B cell (primary cell): ENCODE measurements at regions not wholly inside any gene's neighbourhood (a gene's known extent, or its start where the extent isn't known, plus 50 kb on each side); places are given as distances from the start of the nearest gene placed in this dataset.

Experiments
- ATAC-seq: fragments of 200-7000 bp; cut with Tn5 transposase; one replicate; pipeline ENCODE4 v1.10.0; 2021; ENCODE audit warnings: low read depth, mild to moderate bottlenecking, moderate number of reproducible peaks, moderate library complexity
- CTCF ChIA-PET: fragments of 350-600 bp; sonication (Branson Sonifier 250); formaldehyde crosslinking; loops from one replicate; lab custom pipeline; 2021; ENCODE audit warnings: antibody characterized with exemption, inconsistent platforms; lab: Charles Lee
- POLR2A ChIA-PET: fragments of 350-600 bp; sonication (Branson Sonifier 250); formaldehyde crosslinking; loops from one replicate; lab custom pipeline; 2021; ENCODE audit warnings: antibody characterized with exemption; lab: Charles Lee
- DNase-seq: peaks from one replicate; pipeline ENCODE4 v3.0.0; 2013
- H2AFZ ChIP-seq: 2 replicates; pipeline ENCODE4 v1.6.1; 2012; ENCODE audit warnings: mild to moderate bottlenecking, low read depth, low read length; ENCODE audit not compliant: insufficient read depth, poor library complexity, severe bottlenecking
- H3K27ac ChIP-seq, 2 donors: 1 replicate in 1 of 2; 2 replicates in 1 of 2; pipeline ENCODE4 v1.5.1; 2012 to 2013; ENCODE audit warnings: low read length in 2 of 2, mild to moderate bottlenecking in 2 of 2, moderate library complexity in 1 of 2
- H3K27me3 ChIP-seq, 4 experiments: fragments of 200-600 bp in 1 of 4; sonication (generic) in 1 of 4; replicated peaks in 1 of 4; 1 replicate in 2 of 4; 2 replicates in 2 of 4; pipeline versions ENCODE4 v1.6.1 to v1.7.0; 2013 to 2016; ENCODE audit warnings: low read length in 3 of 4, mild to moderate bottlenecking in 2 of 4, mixed read lengths in 1 of 4, moderate library complexity in 1 of 4; ENCODE audit not compliant: insufficient read depth in 4 of 4, control insufficient read depth in 3 of 4; ENCODE audit errors: control extremely low read depth in 1 of 4
- H3K36me3 ChIP-seq, 2 experiments: replicated peaks in 1 of 2; 1 replicate in 1 of 2; 2 replicates in 1 of 2; pipeline versions ENCODE4 v1.6.1 to v1.7.1; 2013; ENCODE audit warnings: low read length in 1 of 2; ENCODE audit not compliant: insufficient read depth in 2 of 2, control insufficient read depth in 1 of 2; ENCODE audit errors: control extremely low read depth in 1 of 2, extremely low read depth in 1 of 2
- H3K4me1 ChIP-seq, 2 donors: fragments of 200-600 bp in 1 of 2; sonication (generic) in 1 of 2; 1 replicate in 1 of 2; 2 replicates in 1 of 2; pipeline versions ENCODE4 v1.5.1 to v1.6.1; 2013 to 2017; ENCODE audit warnings: low read length in 2 of 2; ENCODE audit not compliant: control insufficient read depth in 2 of 2, insufficient read depth in 2 of 2
- H3K4me2 ChIP-seq: replicated peaks from 2 replicates; pipeline ENCODE3; 2012; ENCODE audit warnings: mild to moderate bottlenecking, low read depth, low read length; ENCODE audit not compliant: poor library complexity, severe bottlenecking
- H3K4me3 ChIP-seq, 5 experiments: fragments of 200-600 bp in 1 of 5; sonication (generic) in 1 of 5; 1 replicate in 3 of 5; 2 replicates in 2 of 5; pipeline versions ENCODE4 v1.5.1 to v1.7.0; 2011 to 2016; ENCODE audit warnings: low read length in 4 of 5, mild to moderate bottlenecking in 4 of 5, low read depth in 2 of 5, control low read depth in 1 of 5, moderate library complexity in 1 of 5; ENCODE audit not compliant: insufficient read depth in 1 of 5; ENCODE audit errors: control extremely low read depth in 1 of 5, extremely low read depth in 1 of 5
- H3K79me2 ChIP-seq: fragments of 200-600 bp; sonication (generic); one replicate; pipeline ENCODE4 v1.6.0; 2016; ENCODE audit warnings: low read length; ENCODE audit not compliant: control insufficient read depth, insufficient read depth
- H3K9ac ChIP-seq: fragments of 200-600 bp; sonication (generic); 2 replicates; pipeline ENCODE4 v1.6.1; 2017; ENCODE audit warnings: mild to moderate bottlenecking, low read length, moderate library complexity
- H3K9me3 ChIP-seq, 3 donors: one replicate each; pipeline versions ENCODE4 v1.6.1 to v1.7.1; 2013; ENCODE audit warnings: low read length in 2 of 3; ENCODE audit not compliant: control insufficient read depth in 2 of 3, insufficient read depth in 1 of 3; ENCODE audit errors: control extremely low read depth in 1 of 3
- H4K20me1 ChIP-seq: 2 replicates; pipeline ENCODE4 v1.6.0; 2012; ENCODE audit warnings: mild to moderate bottlenecking, low read length; ENCODE audit not compliant: insufficient read depth, control insufficient read depth, poor library complexity, severe bottlenecking
- H3K27ac Mint-ChIP-seq: one replicate; pipeline ENCODE4 v1.8.0; 2021; ENCODE audit warnings: mixed read lengths
- H3K27me3 Mint-ChIP-seq: one replicate; pipeline ENCODE4 v1.8.0; 2021; ENCODE audit warnings: mixed read lengths
- H3K4me1 Mint-ChIP-seq: one replicate; pipeline ENCODE4 v1.8.0; 2021; ENCODE audit warnings: mixed read lengths
- H3K4me3 Mint-ChIP-seq: one replicate; pipeline ENCODE4 v1.8.0; 2021; ENCODE audit warnings: mixed read lengths
- H3K9me3 Mint-ChIP-seq: one replicate; pipeline ENCODE4 v1.8.0; 2022; ENCODE audit warnings: mixed read lengths; ENCODE audit not compliant: insufficient read depth
- EZH2 ChIP-seq: IDR thresholded peaks from 2 replicates; pipeline ENCODE4 v1.6.1; 2012; ENCODE audit warnings: borderline replicate concordance, low read depth, mild to moderate bottlenecking, moderate library complexity, low read length; ENCODE audit not compliant: insufficient read depth, poor library complexity, severe bottlenecking
- WGBS: methylation state at CpG from one replicate; pipeline ENCODE4 v1.1.5; 2013; ENCODE audit warnings: missing lambda C conversion rate; ENCODE audit not compliant: insufficient coverage; 5-methylcytosine and 5-hydroxymethylcytosine counted together
- intact Hi-C: fragments of 100-400 bp; cut with micrococcal nuclease; formaldehyde crosslinking; loops from one replicate; pipeline ENCODE4 v1.10.0; 2022
- TF ChIP-seq, protein P1 (sequence below): fragments of 200-600 bp; IDR thresholded peaks from one replicate; pipeline ENCODE4 v1.8.0; 2022; ENCODE audit warnings: antibody characterized with exemption, mild to moderate bottlenecking

DNA sequence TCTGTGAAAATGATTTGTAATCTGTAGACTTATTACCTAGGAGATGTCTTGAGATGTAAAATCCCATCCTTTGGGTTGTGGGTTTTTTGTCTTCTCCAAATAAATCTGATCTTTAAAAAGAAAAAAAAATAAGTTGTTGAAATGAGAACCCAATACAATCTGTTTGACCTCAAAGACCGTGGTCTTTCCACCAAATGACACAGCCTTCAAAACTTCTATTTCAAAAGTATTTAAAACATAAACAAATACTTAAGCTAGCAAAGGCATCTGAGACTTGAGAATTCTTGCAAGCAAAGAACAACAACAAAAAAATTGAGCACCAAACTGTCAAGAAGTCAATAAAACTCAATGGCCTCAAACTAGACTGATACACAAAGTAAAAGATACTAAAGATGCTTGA lies 67.9 kb upstream of the HECW1 start:
- peaks cover 38% of the 10 kb centered on the region for H3K27me3 Mint-ChIP-seq
- Histone ChIP-seq H2AFZ (no peak overlapping the region), H3K9me3 (peaks cover 0 to 7% (median 4%) of the 10 kb centered on the region in 3 donors), H3K79me2 (no peaks in the 10 kb centered on the region), H3K4me3 (no peak overlapping the region), H3K4me1 (no peaks in the 10 kb centered on the region), H3K4me2 (no peak overlapping the region), H4K20me1 (no peaks in the 10 kb centered on the region), H3K9ac (no peak overlapping the region), H3K36me3 (no peaks in the 10 kb centered on the region), H3K27me3 (peaks cover 0 to 6% (median 4%) of the 10 kb centered on the region in 4 experiments), H3K27ac (no peak overlapping the region)
- peaks cover 3% of the 10 kb centered on the region for H3K9me3 Mint-ChIP-seq
- H3K4me3 Mint-ChIP-seq: no peak overlapping the region
- no peak overlapping the region for H3K27ac Mint-ChIP-seq
- POLR2A ChIA-PET: no interaction called here
- CTCF ChIA-PET: no interaction called here
- intact Hi-C loops: no loop called here
- no peak for ATAC-seq
- no peak for DNase-seq
- WGBS: 100% methylated on average over 1 of the region's 1 CpG
- TF ChIP-seq, protein P1, sequence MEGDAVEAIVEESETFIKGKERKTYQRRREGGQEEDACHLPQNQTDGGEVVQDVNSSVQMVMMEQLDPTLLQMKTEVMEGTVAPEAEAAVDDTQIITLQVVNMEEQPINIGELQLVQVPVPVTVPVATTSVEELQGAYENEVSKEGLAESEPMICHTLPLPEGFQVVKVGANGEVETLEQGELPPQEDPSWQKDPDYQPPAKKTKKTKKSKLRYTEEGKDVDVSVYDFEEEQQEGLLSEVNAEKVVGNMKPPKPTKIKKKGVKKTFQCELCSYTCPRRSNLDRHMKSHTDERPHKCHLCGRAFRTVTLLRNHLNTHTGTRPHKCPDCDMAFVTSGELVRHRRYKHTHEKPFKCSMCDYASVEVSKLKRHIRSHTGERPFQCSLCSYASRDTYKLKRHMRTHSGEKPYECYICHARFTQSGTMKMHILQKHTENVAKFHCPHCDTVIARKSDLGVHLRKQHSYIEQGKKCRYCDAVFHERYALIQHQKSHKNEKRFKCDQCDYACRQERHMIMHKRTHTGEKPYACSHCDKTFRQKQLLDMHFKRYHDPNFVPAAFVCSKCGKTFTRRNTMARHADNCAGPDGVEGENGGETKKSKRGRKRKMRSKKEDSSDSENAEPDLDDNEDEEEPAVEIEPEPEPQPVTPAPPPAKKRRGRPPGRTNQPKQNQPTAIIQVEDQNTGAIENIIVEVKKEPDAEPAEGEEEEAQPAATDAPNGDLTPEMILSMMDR: no peak
- no peak for TF ChIP-seq EZH2
- H3K4me1 Mint-ChIP-seq: no peaks in the 10 kb centered on the region

DNA sequence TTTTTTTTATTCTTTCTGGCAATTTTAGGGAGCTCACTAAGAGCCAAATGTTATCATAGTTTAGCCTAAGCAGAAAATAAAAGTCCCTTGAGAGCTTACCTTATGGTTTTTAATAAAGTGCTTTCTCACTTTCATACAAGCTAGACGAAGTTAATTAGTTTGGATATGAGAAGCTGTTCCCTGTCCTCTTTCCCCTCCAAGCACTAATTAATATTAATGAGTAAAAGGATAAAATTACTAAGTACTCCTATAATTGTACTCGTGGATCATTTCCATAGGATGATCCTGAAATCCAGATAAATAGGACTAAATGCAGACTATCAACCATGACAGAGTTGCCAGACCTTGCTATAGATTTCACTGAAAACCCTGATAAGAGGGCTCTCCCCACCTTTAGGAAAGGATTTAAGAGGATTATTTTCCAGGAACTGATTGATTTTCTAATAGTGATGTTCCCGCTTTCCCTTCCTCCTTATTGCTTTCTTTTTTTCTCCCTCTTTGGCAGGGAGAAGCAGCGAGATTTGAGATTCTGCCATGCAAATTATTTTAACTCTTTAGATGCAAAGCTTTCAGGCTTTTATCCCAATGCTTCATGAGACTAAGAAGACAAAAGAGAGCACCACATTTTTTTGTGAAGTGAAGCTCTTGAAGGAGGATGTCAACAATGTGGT lies 58.3 kb upstream of the HECW1 start:
- WGBS: no CpG with 5 or more reads among the region's 4 CpGs

More for the DNA sequence above, 58.3 kb upstream of the HECW1 start:
- no peaks in the 10 kb centered on the region for H3K9me3 Mint-ChIP-seq
- no peak for TF ChIP-seq EZH2
- TF ChIP-seq, protein P1: no peak
- no peak for DNase-seq
- H3K4me1 Mint-ChIP-seq: peaks cover 14% of the 10 kb centered on the region
- no peaks in the 10 kb centered on the region for H4K20me1 ChIP-seq
- peaks cover 3 to 4% of the 10 kb centered on the region in 2 donors for H3K4me1 ChIP-seq
- peaks cover 14% of the 10 kb centered on the region for H3K27me3 Mint-ChIP-seq
- CTCF ChIA-PET: no interaction called here
- POLR2A ChIA-PET: no interaction called here
- H3K4me2 ChIP-seq: no peak overlapping the region
- no peak overlapping the region for H3K4me3 ChIP-seq
- H2AFZ ChIP-seq: no peak overlapping the region
- H3K36me3 ChIP-seq: no peaks in the 10 kb centered on the region
- intact Hi-C loops: no loop called here
- no peaks in the 10 kb centered on the region for H3K27me3 ChIP-seq
- H3K79me2 ChIP-seq: no peaks in the 10 kb centered on the region
- no peak overlapping the region for H3K27ac ChIP-seq
- H3K27ac Mint-ChIP-seq: no peak overlapping the region
- no peak for ATAC-seq
- no peaks in the 10 kb centered on the region for H3K9me3 ChIP-seq
- no peak overlapping the region for H3K9ac ChIP-seq
- no peak overlapping the region for H3K4me3 Mint-ChIP-seq
